ENCODE measurements at regions not wholly inside any gene's neighbourhood (a gene's known extent, or its start where the extent isn't known, plus 50 kb on each side); places are given as distances from the start of the nearest gene placed in this dataset.

- TF ChIP-seq CTCF (IDR thresholded peaks at IDR 0.05): no peak
- no peak for TF ChIP-seq POLR2AphosphoS5 (IDR thresholded peaks at IDR 0.05)
Observed at GRCh38 chr5:159638954-159639559, 277.2 kb upstream of the ADRA1B start.

All from breast epithelium (tissue), 3 donors.